Fibroblast of skin of left biceps (primary cell): ENCODE measurements at regions not wholly inside any gene's neighbourhood (a gene's known extent, or its start where the extent isn't known, plus 50 kb on each side); places are given as distances from the start of the nearest gene placed in this dataset.

Source experiments
- DNase-seq, 2 experiments: peaks; one replicate each; pipeline ENCODE4 v3.0.0-alpha.2; 2013; ENCODE audit warnings: low read depth in 2 of 2

DNA sequence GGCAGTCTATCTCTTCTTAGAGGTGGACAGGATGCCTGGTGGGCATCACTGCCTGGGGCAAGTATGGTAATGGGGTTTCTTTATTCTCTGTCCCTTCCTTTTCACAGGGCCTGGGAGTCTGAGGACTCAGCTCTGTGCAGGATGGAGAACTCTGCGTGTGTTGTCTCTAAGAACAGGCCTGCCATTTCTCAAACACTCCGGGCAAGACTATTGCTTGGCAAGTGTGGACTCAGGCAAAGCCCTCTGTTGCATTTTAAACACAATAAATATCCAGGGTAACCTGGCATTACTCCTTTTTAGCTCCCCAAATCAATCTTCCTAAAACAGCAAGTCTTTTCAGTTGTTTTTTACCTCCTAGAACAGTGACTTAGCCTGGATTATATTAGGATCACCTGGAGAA is 185.1 kb upstream of the ROPN1 start:
- no peak for DNase-seq

DNA sequence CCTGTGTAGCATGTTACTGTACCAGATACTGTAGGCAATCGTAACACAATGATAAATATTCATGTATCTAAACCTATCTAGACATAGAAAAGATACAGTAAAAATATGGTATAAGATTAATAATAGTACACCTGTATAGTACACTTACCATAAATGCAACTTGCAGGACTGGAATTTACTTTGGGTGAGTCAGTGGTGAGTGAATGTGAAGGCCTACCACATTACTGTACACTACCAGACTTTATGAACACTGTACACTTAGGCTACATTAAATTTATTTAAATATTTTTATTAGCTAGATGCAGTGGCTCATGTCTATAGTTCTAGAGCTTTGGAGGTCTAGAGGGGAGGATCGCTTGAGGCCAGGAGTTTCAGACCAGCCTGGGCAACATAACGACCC is 186.6 kb upstream of the ROPN1 start:
- DNase-seq = no peak

DNA sequence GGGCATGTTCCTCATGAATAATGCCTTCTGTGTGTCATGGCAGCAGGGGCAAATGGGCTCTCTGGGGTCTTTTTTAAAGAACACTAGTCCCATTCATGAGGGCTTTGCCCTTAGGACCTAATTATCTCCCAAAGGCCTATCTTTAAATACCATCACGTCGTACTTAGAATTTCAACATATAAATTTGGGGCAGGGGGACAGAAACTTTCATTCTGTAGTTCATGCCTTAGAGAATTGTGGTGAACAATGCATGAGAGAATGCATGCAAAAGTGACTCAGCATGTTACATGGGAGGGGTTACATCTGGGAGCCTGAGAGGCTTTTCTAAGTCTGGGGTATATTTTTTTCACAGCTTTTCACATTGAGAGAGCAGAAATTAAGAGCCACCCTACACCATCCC is 208.5 kb upstream of the ROPN1 start:
- DNase-seq = peak in 1 of 2 experiments; percentile 8

DNA sequence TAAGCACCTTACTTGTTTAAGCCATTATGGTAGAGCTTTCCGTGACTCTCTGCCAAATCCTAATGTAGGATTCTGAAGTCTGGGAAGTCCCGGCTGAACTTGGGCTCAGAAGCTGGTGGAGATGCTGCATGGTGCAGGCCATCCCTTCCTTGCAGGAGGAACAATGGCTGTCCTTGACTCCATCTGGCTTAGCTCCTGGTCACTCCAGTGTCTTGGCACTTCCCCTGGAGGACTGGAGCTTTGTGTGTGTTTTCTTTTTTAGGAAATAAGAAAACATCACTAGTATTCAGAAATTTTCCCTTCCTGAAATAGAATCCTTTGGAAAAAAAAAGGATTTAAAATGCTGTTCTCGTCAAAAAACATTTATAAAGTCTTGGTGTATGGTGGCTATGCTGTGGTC is 209.3 kb upstream of the ROPN1 start:
- no peak for DNase-seq

DNA sequence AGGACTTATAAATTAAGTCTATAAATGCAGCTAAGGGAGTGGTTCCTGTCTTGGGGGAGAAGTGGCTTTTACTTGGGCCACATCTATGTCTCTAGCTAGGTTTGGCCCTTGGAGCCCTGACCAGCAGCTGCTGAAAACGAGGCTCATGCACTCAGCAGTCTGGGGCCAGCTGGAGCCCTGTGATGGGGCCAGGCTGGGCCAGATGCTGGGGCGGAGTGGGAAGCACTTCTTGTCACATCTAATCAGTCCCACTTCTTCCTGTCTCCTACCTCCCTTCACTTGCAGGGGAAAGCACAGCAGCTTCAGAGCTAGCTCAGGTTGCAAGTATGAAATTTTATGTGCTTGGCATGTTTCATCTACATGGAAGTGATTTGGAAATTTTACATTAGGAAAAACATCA is 209.9 kb upstream of the ROPN1 start:
- DNase-seq = no peak

DNA sequence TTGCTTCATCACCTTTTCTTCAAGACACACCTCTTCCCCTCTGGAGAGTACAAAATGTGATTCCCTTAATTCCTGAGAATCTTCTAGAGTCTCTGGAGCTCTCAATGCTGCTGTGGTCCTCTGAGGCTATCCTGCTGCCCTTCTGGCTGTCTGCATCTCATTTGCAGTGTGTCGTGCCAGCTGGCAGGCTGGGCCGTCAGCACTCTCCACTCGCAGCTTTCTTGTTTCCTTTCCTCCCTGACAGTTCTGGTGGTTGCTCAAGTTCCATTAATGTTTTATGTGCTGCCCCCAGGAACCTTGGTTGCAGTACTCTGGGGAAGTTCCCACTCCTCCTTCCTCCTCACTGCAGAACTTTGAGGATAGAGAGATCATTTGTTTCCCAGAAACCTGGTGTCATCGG is 210.8 kb upstream of the ROPN1 start:
- no peak for DNase-seq

DNA sequence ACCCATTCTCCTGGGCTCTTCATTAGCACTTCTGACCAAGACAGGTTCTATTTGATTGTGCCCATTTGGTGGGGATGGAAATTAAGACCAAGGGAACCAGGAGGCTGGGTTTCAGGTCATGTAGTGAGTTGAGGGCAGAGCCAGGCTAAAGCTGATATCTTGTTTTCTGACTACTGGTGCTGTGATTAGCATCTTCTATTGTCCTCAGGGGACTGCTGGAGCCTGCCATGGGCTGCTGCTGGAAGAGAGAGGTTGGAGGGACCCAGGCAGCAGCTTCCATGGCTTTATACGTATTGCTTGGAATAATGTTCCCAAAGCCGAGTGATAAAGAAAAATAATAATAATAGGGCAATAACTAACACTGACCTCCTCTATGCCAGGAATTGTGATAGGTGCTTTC is 211.4 kb upstream of the ROPN1 start:
- no peak for DNase-seq

DNA sequence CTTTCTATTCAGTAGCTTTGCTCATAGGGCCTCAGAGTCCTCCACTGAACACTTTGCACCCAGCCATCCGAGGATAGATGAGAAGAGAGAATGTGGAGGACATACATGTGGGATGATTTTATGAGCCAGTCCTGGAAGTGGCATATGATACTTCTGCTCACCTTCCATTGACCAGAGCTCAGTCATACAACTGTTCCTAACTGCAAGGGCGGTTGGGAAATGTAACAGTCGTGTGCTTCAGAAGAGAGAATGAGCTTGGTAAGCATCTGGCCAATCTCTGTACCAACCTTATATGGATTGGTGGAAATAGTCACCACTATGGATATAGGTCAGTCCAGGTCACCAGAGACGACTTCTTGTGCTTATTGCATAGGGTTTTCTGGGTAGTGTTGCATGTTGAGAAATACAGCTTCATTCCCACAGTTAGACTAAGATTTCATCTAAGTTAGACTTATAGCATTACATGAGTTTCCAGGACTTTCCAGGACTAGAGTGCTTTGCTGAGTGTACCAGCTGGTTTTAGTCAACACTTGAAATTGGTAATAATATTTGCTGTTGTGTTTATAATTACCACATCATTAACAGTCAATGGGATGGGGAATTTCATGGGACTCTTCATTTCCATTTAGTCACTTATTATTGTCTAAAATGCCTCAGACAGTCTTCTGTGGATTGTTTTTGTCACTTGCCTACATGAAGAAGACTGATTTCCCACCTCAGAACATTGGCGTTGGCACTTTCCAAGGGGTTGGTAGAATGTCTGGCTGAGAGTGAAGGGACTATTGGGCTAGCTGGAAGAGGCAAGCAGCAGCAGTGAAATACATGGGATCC is 214.5 kb upstream of the ROPN1 start:
- DNase-seq = no peak

DNA sequence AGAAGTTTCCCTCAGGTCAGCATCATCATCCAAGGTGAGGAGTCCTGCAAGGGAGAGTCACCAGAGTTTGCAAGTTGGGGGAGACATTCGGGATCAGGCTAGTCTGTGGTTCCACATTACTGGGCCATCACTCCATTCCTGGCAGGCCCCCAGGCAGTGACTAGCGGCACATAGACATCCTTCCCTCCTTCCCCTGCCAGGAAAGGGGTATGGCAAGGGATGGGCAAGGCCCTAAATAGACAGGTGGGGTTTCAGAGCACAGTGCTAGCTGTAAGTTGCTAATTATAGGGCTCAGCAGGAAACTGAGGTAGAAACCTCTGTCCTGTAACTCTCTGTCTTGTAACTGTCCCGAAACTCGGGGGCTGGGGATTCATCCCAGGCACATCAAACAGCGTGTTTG is 215.2 kb upstream of the ROPN1 start:
- no peak for DNase-seq

DNA sequence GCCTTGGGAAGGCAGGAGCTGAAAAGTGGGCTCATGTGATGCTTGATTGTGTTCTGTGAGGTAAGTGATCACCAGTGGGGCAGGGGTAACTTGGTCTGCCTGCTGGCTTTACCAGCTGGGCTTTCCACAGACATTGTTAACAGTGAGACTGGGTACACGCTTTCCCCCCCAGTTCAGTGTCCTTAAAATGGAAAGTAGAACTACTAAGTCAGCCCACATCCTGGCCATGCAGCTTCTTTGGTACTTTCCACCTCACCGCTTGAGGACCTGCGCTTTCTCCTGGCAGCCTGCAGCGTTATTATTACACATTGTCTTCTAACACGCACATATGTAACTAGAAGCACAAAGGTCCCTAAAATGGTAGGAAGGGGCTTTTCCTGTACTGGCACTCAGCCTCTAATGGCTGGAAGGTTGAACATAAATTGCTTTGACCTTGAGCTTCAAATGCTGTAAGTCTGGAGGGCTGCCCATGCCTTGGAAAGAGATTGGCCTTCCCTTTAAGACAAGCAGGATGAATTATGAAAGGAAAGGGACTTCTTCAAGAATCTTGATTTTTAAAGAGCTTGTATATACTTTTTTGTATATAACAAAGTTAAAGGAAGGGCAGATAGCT is 216.1 kb upstream of the ROPN1 start:
- no peak for DNase-seq

DNA sequence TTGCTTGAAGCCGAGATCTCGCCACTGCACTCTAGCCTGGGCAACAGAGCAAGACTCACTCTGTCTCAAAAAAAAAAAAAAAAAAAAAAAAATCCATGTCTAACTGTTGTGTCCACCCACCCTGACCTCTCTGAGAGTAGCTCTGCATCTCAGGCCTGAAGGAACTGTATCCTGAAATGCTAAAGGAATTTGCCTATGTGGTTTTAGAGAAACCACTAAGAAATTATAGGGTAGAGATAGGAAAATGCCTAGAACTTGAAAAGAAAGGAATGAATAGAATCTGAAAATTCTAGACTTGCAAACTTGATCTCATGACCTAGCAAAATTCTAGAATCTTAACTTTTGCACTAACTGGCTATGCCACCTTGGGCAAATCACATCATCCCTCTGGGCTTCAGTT is 217.5 kb upstream of the ROPN1 start:
- DNase-seq = peak in 1 of 2 experiments; percentile 6

DNA sequence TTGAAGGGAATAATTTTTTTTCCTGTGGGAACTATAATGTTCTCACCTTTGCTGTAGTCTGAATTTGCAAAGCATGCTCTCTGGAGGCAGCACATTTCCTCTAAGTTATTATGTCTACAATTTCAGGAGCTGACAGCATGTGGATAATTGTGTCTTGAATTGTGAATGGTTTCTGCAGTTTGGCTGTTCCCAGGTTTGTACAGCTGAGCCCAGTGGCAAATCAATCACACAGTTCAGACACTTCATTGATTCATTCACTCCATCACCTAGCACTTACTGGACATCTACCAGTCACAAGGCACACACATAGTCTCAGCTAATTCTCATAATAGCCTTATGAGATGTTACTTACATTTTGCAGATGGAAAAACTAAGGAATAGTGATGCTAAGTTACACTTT is 219.0 kb upstream of the ROPN1 start:
- DNase-seq = no peak

DNA sequence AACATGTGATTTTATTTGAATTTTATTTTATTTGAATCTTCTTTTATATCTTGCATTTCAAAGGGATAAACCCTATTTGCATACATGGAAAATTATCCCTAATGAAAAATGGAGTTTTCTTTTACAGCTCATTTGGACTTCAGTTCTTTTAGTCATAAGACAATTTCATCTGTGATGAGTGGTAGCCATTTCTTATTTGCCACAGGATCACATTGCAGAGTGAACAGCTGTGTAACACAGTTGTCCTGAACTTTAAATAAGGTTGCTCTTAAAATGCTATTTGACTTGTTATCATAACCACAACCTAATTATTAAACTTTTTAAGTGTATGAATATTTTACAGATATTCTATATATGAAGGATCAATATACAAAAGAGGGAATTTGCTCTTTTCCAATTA is 221.7 kb upstream of the ROPN1 start:
- DNase-seq = no peak

DNA sequence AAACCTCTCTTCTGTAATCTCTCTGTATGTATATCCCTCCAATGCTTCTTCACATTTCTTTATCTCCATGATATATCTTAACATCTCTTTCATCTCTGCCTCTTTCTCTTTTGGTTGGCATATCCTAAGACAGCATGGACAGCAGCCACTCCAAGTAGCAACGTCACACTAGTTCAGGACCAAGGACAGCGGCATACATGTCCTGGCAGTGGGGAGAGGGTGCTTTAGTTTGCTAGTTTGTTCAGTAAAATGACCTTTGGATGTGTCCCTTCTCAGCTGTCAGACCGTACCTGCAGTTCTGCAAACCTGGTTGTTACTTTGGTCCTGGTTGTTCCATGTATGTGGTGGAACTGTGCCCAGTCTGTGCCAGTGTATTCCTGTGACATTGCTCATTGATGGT is 225.6 kb upstream of the ROPN1 start:
- peak; percentile 36 to 37 for DNase-seq

DNA sequence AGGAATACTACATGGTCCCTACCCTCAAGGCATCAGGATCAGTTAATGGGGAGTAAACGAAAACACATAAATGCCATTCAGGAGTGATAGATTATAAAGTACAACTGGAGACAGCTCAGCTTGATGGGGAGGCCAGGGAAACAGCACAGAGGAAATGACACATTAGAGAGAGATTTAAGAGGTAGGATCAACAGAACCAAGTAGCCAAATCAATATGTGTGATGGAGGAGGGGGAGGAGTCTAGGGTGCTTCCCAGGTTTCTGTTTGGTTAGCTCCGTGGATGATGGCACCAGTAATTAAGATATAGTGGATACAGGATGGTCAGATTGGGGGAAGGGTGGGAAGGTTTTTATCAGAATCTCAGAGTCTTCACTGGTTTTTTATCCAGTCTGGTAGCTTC is 229.5 kb upstream of the ROPN1 start:
- DNase-seq = no peak

DNA sequence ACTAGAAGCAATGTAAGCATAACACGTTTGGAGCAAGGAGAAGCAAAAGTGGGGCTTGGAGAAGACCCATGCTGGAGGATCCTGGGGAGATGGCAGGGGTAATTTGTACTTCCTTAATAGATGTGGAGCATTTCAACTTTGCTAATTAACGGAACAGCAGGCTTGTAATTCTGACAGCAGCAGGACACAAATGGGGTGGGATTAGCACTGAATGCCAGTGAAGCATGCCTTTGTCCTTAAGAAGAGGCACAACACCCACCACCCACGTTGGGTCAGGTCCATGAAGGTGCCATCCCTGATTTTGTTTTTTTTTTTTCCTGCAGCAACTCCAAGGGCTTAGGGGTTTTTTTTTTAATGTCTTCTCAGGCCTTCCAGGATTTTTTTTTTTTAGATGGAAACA is 231.9 kb upstream of the ROPN1 start:
- no peak for DNase-seq

DNA sequence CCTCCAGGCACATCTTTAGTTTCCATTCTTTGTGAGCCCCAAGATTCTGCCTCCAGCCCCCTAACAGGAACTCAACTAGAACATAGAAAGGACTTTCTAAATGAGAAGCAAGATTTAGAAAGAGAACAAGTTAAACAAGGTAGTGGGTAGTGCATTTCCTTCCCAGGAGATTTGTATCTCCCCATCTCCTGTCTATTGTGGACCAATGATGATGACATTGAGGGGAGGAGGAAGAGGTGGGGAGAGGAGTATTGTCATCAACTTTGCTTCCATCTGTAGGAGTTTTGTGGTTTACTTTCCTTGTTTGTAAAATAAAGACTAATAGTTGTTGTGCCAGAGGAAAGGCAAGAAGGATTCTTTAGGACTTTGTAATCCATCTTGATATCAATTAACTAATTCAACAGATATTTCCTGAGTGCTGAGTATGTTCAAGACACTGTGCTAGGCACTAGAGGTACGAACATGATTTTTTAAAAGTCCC is 235.3 kb upstream of the ROPN1 start:
- no peak for DNase-seq

DNA sequence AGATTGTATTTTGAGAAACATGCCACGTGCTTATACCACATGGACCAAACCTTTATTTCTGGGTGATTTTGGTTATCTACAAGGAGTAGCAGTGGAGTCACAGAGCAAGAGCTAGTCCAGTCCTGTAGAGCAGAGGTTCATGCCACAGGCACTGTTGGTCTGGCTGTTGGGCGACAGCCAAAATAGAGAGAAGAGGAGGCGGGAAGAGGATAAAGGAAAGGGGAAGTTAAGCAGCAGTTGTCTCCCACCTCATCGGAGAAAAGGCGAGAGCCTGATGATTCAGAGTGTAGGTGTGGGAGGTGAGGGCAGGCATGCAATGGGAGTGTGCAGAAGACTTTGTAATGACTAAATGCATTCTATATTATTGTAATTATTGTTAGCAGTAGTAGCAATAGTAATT is 237.5 kb upstream of the ROPN1 start:
- DNase-seq = no peak

DNA sequence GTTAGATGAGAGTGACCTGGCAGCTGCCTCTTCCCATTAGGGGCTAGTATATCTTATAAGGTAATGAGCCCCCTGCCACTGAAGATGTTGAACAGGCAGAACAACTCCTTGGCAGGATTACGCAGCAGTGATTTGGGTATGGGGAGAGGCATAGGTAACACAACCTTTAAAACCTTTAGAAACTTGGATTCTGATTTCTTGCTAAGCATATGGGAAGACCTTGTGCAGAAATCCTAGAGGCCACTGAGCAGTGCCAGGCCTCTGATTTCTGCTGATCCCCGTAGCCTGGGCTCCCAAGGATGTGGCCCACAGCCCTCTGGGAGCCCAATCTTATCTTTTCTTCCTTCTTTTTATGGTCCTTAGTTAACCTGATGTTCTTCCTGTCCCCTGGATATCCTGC is 237.9 kb upstream of the ROPN1 start:
- no peak for DNase-seq

DNA sequence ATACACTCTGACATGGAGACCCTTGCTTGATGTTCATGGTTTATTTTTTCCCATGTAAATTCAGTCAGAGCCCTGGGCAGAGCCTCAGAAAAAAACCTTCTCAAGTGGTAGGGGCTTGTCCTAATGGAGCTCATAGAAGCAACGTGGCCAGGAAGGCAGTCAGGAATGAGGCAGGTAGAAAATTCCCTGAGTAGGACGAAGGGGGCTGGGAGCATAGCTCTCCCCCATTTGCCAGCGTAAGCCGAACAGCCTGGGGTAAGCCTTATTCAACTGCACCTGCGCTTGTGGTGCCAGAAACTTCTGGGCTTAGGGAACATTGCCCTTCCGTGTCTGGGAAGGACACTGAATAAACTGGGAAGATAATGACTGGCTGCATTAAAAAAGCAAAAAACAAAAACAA is 238.5 kb upstream of the ROPN1 start:
- DNase-seq = no peak

DNA sequence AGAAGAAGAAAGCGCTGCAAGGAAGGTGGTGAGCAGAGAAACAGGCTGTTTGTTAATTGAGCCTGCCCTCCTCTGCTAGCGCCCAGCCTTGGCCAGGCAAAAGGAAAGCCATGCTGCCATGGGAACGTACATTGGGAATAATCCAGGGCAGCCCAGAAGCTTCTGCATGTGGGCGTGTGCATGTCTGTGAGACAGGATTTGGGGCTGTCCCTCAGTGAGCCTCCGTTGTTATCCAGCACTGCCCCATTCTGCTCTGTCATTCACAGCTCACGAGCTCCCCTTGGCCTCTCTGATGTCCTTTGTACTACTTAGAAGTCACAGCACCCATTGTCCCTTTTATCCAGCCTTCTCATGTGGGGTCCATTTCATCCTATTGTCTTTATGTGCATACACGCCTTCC is 239.1 kb upstream of the ROPN1 start:
- DNase-seq = no peak

DNA sequence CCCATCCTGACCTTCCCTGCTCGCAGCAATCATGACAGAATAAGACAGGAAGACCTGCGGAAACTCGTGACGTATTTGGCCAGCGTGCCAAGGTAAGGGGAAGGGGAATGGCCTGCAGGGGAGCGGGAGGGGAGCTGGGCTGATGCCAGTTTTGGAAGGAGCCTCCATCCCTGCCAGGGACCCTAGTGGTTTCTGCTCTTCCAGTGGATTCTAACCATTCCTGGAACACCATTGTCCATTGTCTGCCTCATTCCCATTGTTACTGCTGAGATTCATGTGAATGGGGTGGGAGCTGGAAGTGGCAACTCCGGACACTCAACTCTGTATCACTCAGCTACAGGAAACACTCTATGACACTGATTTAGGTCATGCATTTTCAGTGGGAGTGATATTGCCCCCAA is 242.9 kb upstream of the ROPN1 start:
- DNase-seq = no peak

DNA sequence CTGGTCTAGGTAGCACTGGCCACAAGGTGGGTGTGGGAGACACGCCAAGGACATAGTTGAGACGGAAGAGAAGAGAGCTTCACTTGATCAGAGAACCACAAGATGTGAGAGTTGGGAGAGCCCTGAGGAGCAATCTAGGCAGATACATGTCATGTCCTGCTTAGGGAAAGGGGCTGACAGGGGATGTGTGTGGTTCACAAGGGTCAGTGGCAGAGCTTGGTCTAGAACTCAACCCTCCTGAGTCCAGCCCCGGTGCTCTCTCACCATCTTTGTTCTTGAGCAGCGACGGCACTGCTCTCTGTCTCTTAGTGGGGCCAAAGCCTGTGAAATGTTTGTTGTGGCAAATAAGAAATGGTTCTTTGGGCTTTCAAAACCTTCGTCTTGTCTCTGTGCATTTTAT is 243.5 kb upstream of the ROPN1 start:
- DNase-seq = no peak
